IgD-negative memory B cell (primary cell): ENCODE measurements at regions not wholly inside any gene's neighbourhood (a gene's known extent, or its start where the extent isn't known, plus 50 kb on each side); places are given as distances from the start of the nearest gene placed in this dataset.

Experiments used
- H3K27ac Mint-ChIP-seq, 3 donors: one replicate each; pipeline ENCODE4 v1.8.0; 2020 to 2022; ENCODE audit warnings: mild to moderate bottlenecking in 3 of 3, mixed read lengths in 3 of 3, moderate library complexity in 1 of 3
- H3K27me3 Mint-ChIP-seq: one replicate; pipeline ENCODE4 v1.8.0; 2021; ENCODE audit warnings: mixed read lengths
- H3K36me3 Mint-ChIP-seq: one replicate; pipeline ENCODE4 v1.8.0; 2020; ENCODE audit warnings: mild to moderate bottlenecking, mixed read lengths
- H3K4me1 Mint-ChIP-seq, 3 donors: one replicate each; pipeline ENCODE4 v1.8.0; 2020 to 2022; ENCODE audit warnings: mixed read lengths in 3 of 3, mild to moderate bottlenecking in 1 of 3
- H3K4me3 Mint-ChIP-seq, 4 donors: one replicate each; pipeline ENCODE4 v1.8.0; 2020 to 2022; ENCODE audit warnings: mild to moderate bottlenecking in 4 of 4, mixed read lengths in 4 of 4, moderate library complexity in 3 of 4
- H3K9me3 Mint-ChIP-seq, 3 donors: one replicate each; pipeline ENCODE4 v1.8.0; 2020 to 2021; ENCODE audit warnings: mixed read lengths in 3 of 3, mild to moderate bottlenecking in 1 of 3

GRCh38 chr13:42707048-42707447 is 74.3 kb upstream of the FAM216B start:
- no peak overlapping the region for H3K27ac Mint-ChIP-seq
- peaks cover 5% of the 10 kb centered on the region for H3K27me3 Mint-ChIP-seq
- H3K4me1 Mint-ChIP-seq, result no peaks in the 10 kb centered on the region
- H3K36me3 Mint-ChIP-seq, result peaks cover 1% of the 10 kb centered on the region
- no peak overlapping the region for H3K4me3 Mint-ChIP-seq
- H3K9me3 Mint-ChIP-seq, result peaks cover 0 to 5% (median 0%) of the 10 kb centered on the region in 3 donors

GRCh38 chr13:42707586-42707985 is 73.8 kb upstream of the FAM216B start:
- peaks cover 0 to 5% (median 0%) of the 10 kb centered on the region in 3 donors for H3K9me3 Mint-ChIP-seq
- H3K27ac Mint-ChIP-seq, result no peak overlapping the region
- no peak overlapping the region for H3K4me3 Mint-ChIP-seq
- peaks cover 1% of the 10 kb centered on the region for H3K36me3 Mint-ChIP-seq
- H3K4me1 Mint-ChIP-seq, result no peaks in the 10 kb centered on the region
- H3K27me3 Mint-ChIP-seq, result peaks cover 3% of the 10 kb centered on the region

GRCh38 chr13:42708391-42708790 is 73.0 kb upstream of the FAM216B start:
- no peak overlapping the region for H3K27ac Mint-ChIP-seq
- H3K27me3 Mint-ChIP-seq, result peaks cover 3% of the 10 kb centered on the region
- no peaks in the 10 kb centered on the region for H3K4me1 Mint-ChIP-seq
- no peak overlapping the region for H3K4me3 Mint-ChIP-seq
- H3K36me3 Mint-ChIP-seq, result peaks cover 1% of the 10 kb centered on the region
- H3K9me3 Mint-ChIP-seq, result peaks cover 0 to 7% (median 3%) of the 10 kb centered on the region in 3 donors

- no peaks in the 10 kb centered on the region for H3K4me1 Mint-ChIP-seq
- H3K27ac Mint-ChIP-seq, result no peak overlapping the region
- peaks cover 3% of the 10 kb centered on the region for H3K27me3 Mint-ChIP-seq
- H3K4me3 Mint-ChIP-seq, result no peak overlapping the region
- peaks cover 0 to 7% (median 3%) of the 10 kb centered on the region in 3 donors for H3K9me3 Mint-ChIP-seq
- H3K36me3 Mint-ChIP-seq, result peaks cover 1% of the 10 kb centered on the region
These were observed 72.1 kb upstream of the FAM216B start for GRCh38 chr13:42709276-42709675.

GRCh38 chr13:42715909-42716308 is 65.5 kb upstream of the FAM216B start:
- peaks cover 0 to 3% (median 2%) of the 10 kb centered on the region in 3 donors for H3K9me3 Mint-ChIP-seq

GRCh38 chr13:42717176-42717575 is 64.2 kb upstream of the FAM216B start:
- Mint-ChIP-seq H3K27me3 (peaks cover 7% of the 10 kb centered on the region), H3K36me3 (no peaks in the 10 kb centered on the region), H3K27ac (no peak overlapping the region), H3K9me3 (peaks cover 0 to 3% (median 2%) of the 10 kb centered on the region in 3 donors), H3K4me1 (no peaks in the 10 kb centered on the region), H3K4me3 (no peak overlapping the region)

More at GRCh38 chr13:42715909-42716308, 65.5 kb upstream of the FAM216B start:
- H3K27me3 Mint-ChIP-seq, result peaks cover 7% of the 10 kb centered on the region
- no peak overlapping the region for H3K4me3 Mint-ChIP-seq
- no peaks in the 10 kb centered on the region for H3K36me3 Mint-ChIP-seq
- H3K4me1 Mint-ChIP-seq, result no peaks in the 10 kb centered on the region
- H3K27ac Mint-ChIP-seq, result no peak overlapping the region

- Mint-ChIP-seq H3K9me3 (no peaks in the 10 kb centered on the region), H3K4me1 (no peaks in the 10 kb centered on the region), H3K27me3 (peaks cover 7% of the 10 kb centered on the region), H3K27ac (no peak overlapping the region), H3K36me3 (no peaks in the 10 kb centered on the region), H3K4me3 (no peak overlapping the region)
These were observed 61.1 kb upstream of the FAM216B start for GRCh38 chr13:42720113-42720857.

GRCh38 chr13:42720858-42721219 is 60.5 kb upstream of the FAM216B start:
- Mint-ChIP-seq H3K9me3 (no peaks in the 10 kb centered on the region), H3K27me3 (peaks cover 7% of the 10 kb centered on the region), H3K27ac (no peak overlapping the region), H3K36me3 (no peaks in the 10 kb centered on the region), H3K4me3 (no peak overlapping the region), H3K4me1 (no peaks in the 10 kb centered on the region)

GRCh38 chr13:42722883-42723539 is 58.4 kb upstream of the FAM216B start:
- peaks cover 0 to 4% (median 3%) of the 10 kb centered on the region in 3 donors for H3K9me3 Mint-ChIP-seq
- no peaks in the 10 kb centered on the region for H3K36me3 Mint-ChIP-seq
- H3K27me3 Mint-ChIP-seq, result peaks cover 5% of the 10 kb centered on the region
- H3K27ac Mint-ChIP-seq, result no peak overlapping the region
- no peaks in the 10 kb centered on the region for H3K4me1 Mint-ChIP-seq
- no peak overlapping the region for H3K4me3 Mint-ChIP-seq

GRCh38 chr13:42728507-42729180 is 52.7 kb upstream of the FAM216B start:
- Mint-ChIP-seq H3K36me3 (no peaks in the 10 kb centered on the region), H3K4me1 (no peaks in the 10 kb centered on the region), H3K27me3 (peaks cover 3% of the 10 kb centered on the region), H3K4me3 (no peak overlapping the region), H3K9me3 (peaks cover 0 to 4% (median 3%) of the 10 kb centered on the region in 3 donors), H3K27ac (peak overlapping the region in 1 of 3 donors; percentile 4)

GRCh38 chr13:42729857-42730402 is 51.5 kb upstream of the FAM216B start:
- H3K27ac Mint-ChIP-seq, result no peak overlapping the region
- no peaks in the 10 kb centered on the region for H3K4me1 Mint-ChIP-seq
- peaks cover 3% of the 10 kb centered on the region for H3K27me3 Mint-ChIP-seq
- H3K36me3 Mint-ChIP-seq, result no peaks in the 10 kb centered on the region
- peaks cover 0 to 4% (median 3%) of the 10 kb centered on the region in 3 donors for H3K9me3 Mint-ChIP-seq
- H3K4me3 Mint-ChIP-seq, result no peak overlapping the region
